Activated CD4-positive, alpha-beta T cell treated with anti-CD3 and anti-CD28 coated beads, Interleukin-2, amount 50 U/mL, for 48 hours (primary cell): ENCODE measurements at regions not wholly inside any gene's neighbourhood (a gene's known extent, or its start where the extent isn't known, plus 50 kb on each side); places are given as distances from the start of the nearest gene placed in this dataset.
A peak's percentile ranks its signal among the peaks of the same experiment; 100 is the strongest.

Experiments used
- DNase-seq, 2 experiments: peaks; one replicate each; pipeline ENCODE4 v3.0.0-alpha.2; 2020

- DNase-seq = no peak
Observed at GRCh38 chr11:95577716-95578460, 211.7 kb downstream of the FAM76B start.

- DNase-seq = no peak
Observed at GRCh38 chr11:95576146-95576845, 213.3 kb downstream of the FAM76B start.

GRCh38 chr11:95575517-95575916 is 214.1 kb downstream of the FAM76B start:
- no peak for DNase-seq

GRCh38 chr11:95571718-95572260 is 217.8 kb downstream of the FAM76B start:
- no peak for DNase-seq

DNA sequence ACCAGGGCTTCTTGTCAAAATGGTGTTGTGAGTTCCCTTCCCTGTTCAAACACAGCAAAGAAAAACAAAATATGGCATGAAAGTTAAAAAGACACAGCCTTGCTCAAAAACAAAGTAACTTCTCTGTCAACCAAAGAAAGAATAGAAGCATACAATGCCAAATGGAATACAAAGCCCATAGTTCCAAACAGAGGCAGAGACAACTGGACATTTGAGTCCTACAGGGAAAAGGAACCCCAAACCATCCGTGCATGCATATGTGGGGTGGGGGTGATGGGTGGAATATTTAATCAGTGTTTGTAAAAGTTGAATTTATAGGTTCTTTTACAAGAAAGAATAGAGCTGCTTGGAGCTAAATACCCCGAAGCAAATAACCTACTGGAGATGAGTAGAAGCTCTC is 218.7 kb downstream of the FAM76B start:
- DNase-seq = no peak

DNA sequence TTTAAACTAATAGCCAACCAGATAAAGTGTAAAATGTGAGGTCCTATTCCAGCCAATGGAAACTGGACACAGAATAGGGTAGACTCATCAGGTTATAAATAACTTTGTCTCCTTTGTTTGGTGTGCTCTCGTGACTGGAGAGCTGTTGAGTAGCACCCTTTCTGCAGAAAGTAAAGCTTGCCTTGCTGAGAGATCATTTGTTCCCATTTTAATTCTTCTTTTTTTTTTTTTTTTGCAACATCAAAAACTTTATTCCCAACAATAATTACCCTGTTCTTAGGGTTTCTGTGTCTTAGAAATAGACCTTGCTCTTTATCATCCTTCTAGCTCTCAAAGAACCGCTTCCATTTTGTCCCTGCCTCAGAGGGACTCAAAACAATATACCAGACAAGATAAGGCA is 220.4 kb downstream of the FAM76B start:
- no peak for DNase-seq

DNA sequence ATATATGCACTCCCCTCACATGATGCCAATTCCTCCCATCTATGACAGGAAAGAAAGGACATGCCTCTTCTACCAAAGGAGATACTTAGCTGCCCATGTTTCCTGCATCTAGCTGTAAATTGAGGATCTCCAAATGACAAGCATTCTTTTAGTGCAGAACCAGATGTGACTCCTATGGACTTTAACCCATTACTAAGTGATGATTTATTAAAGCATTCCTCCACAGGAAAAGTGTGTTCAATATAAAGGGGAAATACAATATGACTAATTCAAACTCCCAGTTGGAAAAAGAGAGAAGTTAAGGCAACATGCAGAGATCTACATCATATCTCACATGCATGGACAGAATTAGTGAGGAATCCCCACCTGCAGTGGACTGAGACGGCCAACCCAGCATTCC is 221.3 kb downstream of the FAM76B start:
- DNase-seq = no peak

- no peak for DNase-seq
Observed at GRCh38 chr11:95567685-95568084, 221.9 kb downstream of the FAM76B start.

GRCh38 chr11:95566211-95566610 is 223.4 kb downstream of the FAM76B start:
- DNase-seq = no peak

GRCh38 chr11:95565724-95566141 is 223.8 kb downstream of the FAM76B start:
- DNase-seq = no peak

GRCh38 chr11:95563859-95564258 is 225.7 kb downstream of the FAM76B start:
- DNase-seq = no peak

DNA sequence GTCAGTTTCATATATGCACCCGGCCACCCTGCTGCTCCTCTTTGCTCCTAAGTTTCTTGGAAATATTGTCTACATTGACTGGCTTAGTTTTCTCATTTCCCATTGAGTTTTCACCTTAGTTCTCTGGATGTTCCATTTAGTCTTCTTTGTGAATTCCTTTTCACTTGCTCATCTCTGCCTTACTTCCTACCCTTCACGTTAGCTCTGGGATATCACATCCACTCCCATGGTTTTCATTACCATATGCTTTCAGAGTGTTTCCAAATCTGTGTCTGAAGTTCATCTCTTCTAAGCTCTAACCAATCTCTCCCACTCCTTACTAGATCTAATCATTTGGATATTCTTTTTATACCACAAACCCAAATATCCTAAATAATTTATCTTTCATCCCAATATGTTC is 226.4 kb downstream of the FAM76B start:
- no peak for DNase-seq

- DNase-seq = no peak
Observed at GRCh38 chr11:95562196-95562921, 227.2 kb downstream of the FAM76B start.

- DNase-seq = no peak
Observed at GRCh38 chr11:95559899-95560298, 229.7 kb downstream of the FAM76B start.

DNA sequence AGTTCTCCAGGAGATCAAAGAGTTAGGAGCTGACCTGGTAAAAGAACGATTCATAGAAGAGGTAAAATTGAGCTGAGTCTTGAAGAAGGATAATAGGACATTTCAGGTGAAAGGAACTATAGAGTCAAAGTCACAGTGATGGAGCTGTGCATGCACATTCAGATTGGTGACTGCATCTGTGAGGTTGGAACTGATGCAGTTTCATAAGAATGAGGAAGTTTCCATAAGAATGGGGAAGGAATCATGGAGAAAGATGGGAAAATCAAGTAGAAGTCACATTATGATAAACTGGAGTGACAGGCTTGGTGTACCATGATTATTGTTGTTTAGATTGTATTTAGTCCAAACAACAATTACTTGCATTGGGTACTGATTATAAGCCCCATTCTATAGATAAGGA is 232.2 kb downstream of the FAM76B start:
- no peak for DNase-seq

DNA sequence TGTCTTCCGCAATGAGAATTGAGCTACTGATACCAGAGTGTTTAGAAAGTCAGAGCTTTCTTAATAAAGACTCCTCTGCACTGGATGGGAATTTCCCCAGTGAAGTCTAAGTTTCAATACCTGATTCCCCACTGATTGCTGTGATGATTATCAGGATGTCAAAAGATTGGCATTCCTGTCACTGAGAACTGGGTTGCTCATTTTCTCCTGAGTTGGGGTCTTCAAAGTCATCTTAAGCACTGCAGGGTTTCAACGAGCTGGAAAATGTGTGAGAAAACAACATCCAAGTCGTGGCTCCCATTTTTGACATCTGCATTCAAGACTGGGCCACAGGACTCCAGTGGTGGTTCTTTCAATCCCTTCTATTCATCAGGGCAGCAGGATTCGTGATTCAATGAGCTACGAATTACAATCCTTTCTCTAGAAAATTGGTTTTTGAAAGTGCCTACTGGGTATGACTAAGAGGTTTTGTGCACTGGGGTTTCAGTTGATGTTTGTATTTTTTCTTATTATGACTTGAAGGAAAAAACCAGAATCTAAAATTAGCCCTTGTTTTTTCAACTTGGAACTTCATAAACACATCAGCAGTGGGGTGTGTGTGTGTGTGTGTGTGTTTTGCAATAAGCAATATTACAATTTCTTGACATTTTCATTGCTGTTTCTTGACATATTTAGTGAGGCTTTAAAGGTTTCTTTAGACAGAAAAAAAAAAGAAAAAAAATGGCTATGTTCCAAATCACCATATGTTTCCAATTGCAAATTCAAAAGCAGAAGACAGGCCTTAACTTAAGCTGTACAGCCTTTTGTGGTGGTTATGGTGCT is 233.0 kb downstream of the FAM76B start:
- DNase-seq = peak; percentile 24 to 49

- no peak for DNase-seq
Observed at GRCh38 chr11:95556011-95556341, 233.6 kb downstream of the FAM76B start.

GRCh38 chr11:95554911-95555310 is 234.7 kb downstream of the FAM76B start:
- no peak for DNase-seq

DNA sequence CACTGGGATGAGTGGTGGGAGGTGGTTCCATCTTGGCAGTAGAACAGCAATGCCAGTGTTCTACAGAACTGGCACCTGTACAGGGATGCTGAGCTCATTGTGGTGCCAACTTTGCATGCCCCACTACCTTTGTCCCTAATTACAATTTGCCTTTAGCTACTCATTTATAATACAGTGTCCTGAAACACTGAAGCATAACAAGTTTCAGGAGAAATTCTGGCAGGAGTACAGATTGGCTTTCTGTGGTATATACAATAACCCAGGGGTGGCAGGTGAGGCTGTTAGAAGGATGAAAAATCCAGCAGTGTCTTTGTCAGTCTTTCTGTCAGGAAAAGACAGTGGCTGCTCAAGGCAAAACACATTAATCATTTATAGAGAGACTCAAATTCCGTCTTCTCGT is 240.3 kb downstream of the FAM76B start:
- no peak for DNase-seq

DNA sequence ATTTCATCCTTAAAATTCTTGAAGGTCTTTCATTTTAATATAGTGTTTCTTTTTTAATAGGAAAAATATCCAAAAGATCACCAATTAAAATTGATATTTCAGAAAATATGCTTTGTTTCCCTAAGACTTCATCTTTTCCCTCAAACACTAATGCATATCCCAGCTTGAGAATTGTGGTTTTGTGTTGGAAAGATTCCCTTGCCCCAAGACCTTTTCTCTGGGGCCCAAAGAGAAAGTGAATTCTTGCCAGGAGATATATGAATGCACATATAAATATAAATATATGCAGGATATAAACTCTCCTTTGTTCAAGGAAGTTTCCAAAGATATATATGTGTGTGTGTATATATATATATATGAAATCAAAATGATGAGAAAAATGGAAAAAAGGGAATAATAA is 241.2 kb downstream of the FAM76B start:
- DNase-seq = no peak

DNA sequence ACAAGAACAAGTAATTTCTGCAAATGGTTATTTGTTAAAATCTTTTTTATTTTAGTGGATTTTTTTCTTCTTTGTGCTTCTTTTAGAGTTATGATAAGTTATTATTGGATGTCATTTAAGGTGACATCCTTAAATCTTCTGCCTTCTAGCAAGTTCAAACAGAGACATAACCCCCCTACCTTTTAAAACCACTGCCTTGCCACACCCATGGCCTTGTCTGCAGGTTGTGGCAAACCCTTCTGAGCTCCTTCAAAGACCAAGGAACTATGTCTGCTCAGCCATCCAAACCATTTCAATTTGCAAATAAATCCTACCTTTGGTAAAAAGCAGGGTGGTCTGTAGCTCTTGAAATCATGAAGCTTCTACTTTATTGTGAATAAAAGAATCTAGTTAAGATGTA is 241.6 kb downstream of the FAM76B start:
- DNase-seq = no peak

DNA sequence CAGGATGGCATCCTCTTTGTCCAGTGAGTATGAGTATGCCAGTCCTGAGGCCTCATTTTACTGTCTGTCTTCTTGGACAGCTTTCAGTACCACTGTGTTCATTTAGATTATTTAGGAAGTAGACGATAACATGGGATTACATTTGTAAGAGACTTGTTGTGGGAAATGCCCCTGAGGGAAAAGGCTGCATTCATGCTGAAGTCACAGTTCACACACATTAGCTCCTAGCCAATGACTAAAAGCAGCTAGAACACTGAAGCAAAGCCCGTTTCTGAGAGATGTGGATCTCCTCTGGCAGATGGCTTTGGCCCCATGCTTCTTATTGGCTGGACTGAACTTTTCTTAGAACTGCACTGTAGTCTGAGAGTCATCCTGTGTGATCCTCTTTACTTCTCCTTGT is 242.4 kb downstream of the FAM76B start:
- DNase-seq = no peak
